ENCODE measurements at regions not wholly inside any gene's neighbourhood (a gene's known extent, or its start where the extent isn't known, plus 50 kb on each side); places are given as distances from the start of the nearest gene placed in this dataset.

DNA sequence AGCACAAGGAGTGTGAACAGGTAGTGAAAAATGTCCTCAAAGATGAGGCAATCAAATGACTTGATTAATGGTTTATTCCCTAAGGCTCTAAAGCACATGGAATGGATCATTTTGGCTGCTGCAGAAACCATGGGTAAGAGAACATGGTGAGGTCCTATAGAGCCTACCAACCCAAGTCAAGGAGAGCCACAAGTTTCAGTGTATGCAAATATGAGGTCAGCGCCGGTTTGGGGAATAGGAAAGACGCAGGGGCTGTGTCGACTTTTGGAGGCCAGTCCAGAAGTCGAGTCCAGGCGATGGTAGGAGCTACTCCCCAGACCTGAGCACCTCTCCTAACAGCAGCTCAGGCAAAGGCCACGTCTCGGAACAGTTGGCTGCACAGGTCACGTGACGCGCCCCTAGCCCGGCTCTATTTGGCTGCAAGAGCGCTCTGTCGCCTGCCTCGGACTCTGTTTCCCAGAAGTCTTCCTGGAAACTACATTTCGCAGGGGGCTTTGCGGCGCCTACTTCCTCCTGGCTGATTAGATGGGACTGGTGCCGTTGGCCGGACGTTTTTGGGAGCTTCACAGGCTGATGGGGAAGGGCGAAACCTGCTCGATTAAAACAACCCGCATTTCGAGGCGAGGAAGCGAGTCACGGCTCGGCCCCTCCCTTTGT is 74.4 kb upstream of the CHD6 start (continued):
- no peak for TF ChIP-seq ZBTB44 (CRISPR knock-in tag; IDR thresholded peaks at IDR 0.05)
- TF ChIP-seq ZNF577 (CRISPR knock-in tag; IDR thresholded peaks at IDR 0.05; ENCODE audit: borderline replicate concordance, low read depth) = no peak
- no peak for TF ChIP-seq NBN (conservative IDR thresholded peaks at IDR 0.05)
- peak; percentile 28; the same call in 1 of the 2 replicates for TF ChIP-seq ZNF772 (CRISPR knock-in tag; IDR thresholded peaks at IDR 0.05)
- TF ChIP-seq, protein P1, sequence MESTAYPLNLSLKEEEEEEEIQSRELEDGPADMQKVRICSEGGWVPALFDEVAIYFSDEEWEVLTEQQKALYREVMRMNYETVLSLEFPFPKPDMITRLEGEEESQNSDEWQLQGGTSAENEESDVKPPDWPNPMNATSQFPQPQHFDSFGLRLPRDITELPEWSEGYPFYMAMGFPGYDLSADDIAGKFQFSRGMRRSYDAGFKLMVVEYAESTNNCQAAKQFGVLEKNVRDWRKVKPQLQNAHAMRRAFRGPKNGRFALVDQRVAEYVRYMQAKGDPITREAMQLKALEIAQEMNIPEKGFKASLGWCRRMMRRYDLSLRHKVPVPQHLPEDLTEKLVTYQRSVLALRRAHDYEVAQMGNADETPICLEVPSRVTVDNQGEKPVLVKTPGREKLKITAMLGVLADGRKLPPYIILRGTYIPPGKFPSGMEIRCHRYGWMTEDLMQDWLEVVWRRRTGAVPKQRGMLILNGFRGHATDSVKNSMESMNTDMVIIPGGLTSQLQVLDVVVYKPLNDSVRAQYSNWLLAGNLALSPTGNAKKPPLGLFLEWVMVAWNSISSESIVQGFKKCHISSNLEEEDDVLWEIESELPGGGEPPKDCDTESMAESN (CRISPR knock-in tag; conservative IDR thresholded peaks at IDR 0.05) = peak; percentile 32; the same call in 1 of the 2 replicates
- 0 out of 4 replicates have a peak, but pooled peaks of 1 of the 2 experiments have one; percentile 11 for TF ChIP-seq POLR2A (IDR thresholded peaks at IDR 0.05; ENCODE audit: insufficient read depth in 1 of 2, low read depth in 2 of 2, low read length in 2 of 2)
- no peak for TF ChIP-seq RFXANK (CRISPR knock-in tag; IDR thresholded peaks at IDR 0.05)
- peak; percentile 80 for TF ChIP-seq EED (CRISPR knock-in tag; IDR thresholded peaks at IDR 0.05)
- no peak for TF ChIP-seq ZNF350 (CRISPR knock-in tag; IDR thresholded peaks at IDR 0.05; ENCODE audit: borderline replicate concordance, low read depth)
- TF ChIP-seq NCOR1 (IDR thresholded peaks at IDR 0.05; ENCODE audit: borderline replicate concordance, low read length) = no peak
- TF ChIP-seq CAMTA2 (CRISPR knock-in tag; IDR thresholded peaks at IDR 0.05; ENCODE audit: borderline replicate concordance) = no peak
- 0 out of 2 replicates have a peak, but pooled peaks have one; percentile 5 for TF ChIP-seq ZNF761 (CRISPR knock-in tag; conservative IDR thresholded peaks at IDR 0.05)
- peak; percentile 7; the same call in 1 of the 2 replicates for TF ChIP-seq ZBTB42 (CRISPR knock-in tag; IDR thresholded peaks at IDR 0.05)
- TF ChIP-seq MZF1 (CRISPR knock-in tag; IDR thresholded peaks at IDR 0.05; ENCODE audit: borderline replicate concordance) = no peak
- no peak for TF ChIP-seq ARID3A (IDR thresholded peaks at IDR 0.05; ENCODE audit: low read depth, low read length)
- TF ChIP-seq TAF15 (IDR thresholded peaks at IDR 0.05; ENCODE audit: low read depth, low read length, poor library complexity, severe bottlenecking) = peak; percentile 73
- TF ChIP-seq, protein P2, sequence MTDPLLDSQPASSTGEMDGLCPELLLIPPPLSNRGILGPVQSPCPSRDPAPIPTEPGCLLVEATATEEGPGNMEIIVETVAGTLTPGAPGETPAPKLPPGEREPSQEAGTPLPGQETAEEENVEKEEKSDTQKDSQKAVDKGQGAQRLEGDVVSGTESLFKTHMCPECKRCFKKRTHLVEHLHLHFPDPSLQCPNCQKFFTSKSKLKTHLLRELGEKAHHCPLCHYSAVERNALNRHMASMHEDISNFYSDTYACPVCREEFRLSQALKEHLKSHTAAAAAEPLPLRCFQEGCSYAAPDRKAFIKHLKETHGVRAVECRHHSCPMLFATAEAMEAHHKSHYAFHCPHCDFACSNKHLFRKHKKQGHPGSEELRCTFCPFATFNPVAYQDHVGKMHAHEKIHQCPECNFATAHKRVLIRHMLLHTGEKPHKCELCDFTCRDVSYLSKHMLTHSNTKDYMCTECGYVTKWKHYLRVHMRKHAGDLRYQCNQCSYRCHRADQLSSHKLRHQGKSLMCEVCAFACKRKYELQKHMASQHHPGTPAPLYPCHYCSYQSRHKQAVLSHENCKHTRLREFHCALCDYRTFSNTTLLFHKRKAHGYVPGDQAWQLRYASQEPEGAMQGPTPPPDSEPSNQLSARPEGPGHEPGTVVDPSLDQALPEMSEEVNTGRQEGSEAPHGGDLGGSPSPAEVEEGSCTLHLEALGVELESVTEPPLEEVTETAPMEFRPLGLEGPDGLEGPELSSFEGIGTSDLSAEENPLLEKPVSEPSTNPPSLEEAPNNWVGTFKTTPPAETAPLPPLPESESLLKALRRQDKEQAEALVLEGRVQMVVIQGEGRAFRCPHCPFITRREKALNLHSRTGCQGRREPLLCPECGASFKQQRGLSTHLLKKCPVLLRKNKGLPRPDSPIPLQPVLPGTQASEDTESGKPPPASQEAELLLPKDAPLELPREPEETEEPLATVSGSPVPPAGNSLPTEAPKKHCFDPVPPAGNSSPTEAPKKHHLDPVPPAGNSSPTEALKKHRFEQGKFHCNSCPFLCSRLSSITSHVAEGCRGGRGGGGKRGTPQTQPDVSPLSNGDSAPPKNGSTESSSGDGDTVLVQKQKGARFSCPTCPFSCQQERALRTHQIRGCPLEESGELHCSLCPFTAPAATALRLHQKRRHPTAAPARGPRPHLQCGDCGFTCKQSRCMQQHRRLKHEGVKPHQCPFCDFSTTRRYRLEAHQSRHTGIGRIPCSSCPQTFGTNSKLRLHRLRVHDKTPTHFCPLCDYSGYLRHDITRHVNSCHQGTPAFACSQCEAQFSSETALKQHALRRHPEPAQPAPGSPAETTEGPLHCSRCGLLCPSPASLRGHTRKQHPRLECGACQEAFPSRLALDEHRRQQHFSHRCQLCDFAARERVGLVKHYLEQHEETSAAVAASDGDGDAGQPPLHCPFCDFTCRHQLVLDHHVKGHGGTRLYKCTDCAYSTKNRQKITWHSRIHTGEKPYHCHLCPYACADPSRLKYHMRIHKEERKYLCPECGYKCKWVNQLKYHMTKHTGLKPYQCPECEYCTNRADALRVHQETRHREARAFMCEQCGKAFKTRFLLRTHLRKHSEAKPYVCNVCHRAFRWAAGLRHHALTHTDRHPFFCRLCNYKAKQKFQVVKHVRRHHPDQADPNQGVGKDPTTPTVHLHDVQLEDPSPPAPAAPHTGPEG (CRISPR knock-in tag; IDR thresholded peaks at IDR 0.05) = no peak
